Stimulated activated CD4-positive, alpha-beta T cell treated with anti-CD3 and anti-CD28 coated beads, Interleukin-1b, Interleukin-23, amount 100 ng/mL, for 24 hours (primary cell): ENCODE measurements at regions not wholly inside any gene's neighbourhood (a gene's known extent, or its start where the extent isn't known, plus 50 kb on each side); places are given as distances from the start of the nearest gene placed in this dataset.
"Not testable (repeated sequence)": the region's sequence is repeated elsewhere in the genome, so short reads cannot be mapped to it uniquely, and the experiment has no call there.

Experiments used
- DNase-seq, 4 experiments: peaks; one replicate each; pipeline ENCODE4 v3.0.0-alpha.2; 2020; ENCODE audit warnings: low read depth in 4 of 4, low spot score in 1 of 4

GRCh38 chr16:27638833-27639560 is 89.1 kb downstream of the KATNIP start:
- no peak for DNase-seq

- no peak for DNase-seq
Observed at GRCh38 chr16:27639561-27640276, 89.8 kb downstream of the KATNIP start.

- DNase-seq = no peak
Observed at GRCh38 chr16:27640277-27640600, 90.3 kb downstream of the KATNIP start.

GRCh38 chr16:27641260-27641659 is 91.3 kb downstream of the KATNIP start:
- no peak for DNase-seq

GRCh38 chr16:27641734-27642415 is 91.9 kb downstream of the KATNIP start:
- DNase-seq = not testable (repeated sequence)

GRCh38 chr16:27642756-27643155 is 92.8 kb downstream of the KATNIP start:
- DNase-seq = no peak

GRCh38 chr16:27644165-27644564 is 94.2 kb downstream of the KATNIP start:
- no peak for DNase-seq

GRCh38 chr16:27645396-27645795 is 95.5 kb downstream of the KATNIP start:
- no peak for DNase-seq

GRCh38 chr16:27646806-27647205 is 96.9 kb downstream of the KATNIP start:
- DNase-seq = no peak

GRCh38 chr16:27649021-27649420 is 99.1 kb downstream of the KATNIP start:
- no peak for DNase-seq

GRCh38 chr16:27650073-27650701 is 100.2 kb downstream of the KATNIP start:
- no peak for DNase-seq

- no peak for DNase-seq
Observed at GRCh38 chr16:27651301-27651700, 101.4 kb downstream of the KATNIP start.

- no peak for DNase-seq
Observed at GRCh38 chr16:27657811-27658210, 107.9 kb downstream of the KATNIP start.

GRCh38 chr16:27660507-27660906 is 110.6 kb downstream of the KATNIP start:
- DNase-seq = no peak

- DNase-seq = not testable (repeated sequence)
Observed at GRCh38 chr16:27663235-27663634, 113.3 kb downstream of the KATNIP start.

GRCh38 chr16:27665881-27666280 is 115.9 kb downstream of the KATNIP start:
- DNase-seq = no peak

GRCh38 chr16:27670071-27670810 is 120.3 kb downstream of the KATNIP start:
- DNase-seq = no peak

- DNase-seq = no peak
Observed at GRCh38 chr16:27671410-27671809, 121.5 kb downstream of the KATNIP start.

GRCh38 chr16:27676839-27677238 is 126.9 kb downstream of the KATNIP start:
- DNase-seq = no peak

- DNase-seq = no peak
Observed at GRCh38 chr16:27677263-27677662, 127.3 kb downstream of the KATNIP start.

- DNase-seq = no peak
Observed at GRCh38 chr16:27678955-27679354, 129.0 kb downstream of the KATNIP start.
